Activated naive CD8-positive, alpha-beta T cell treated with anti-CD3 and anti-CD28 coated beads for 36 hours (primary cell): ENCODE measurements at regions not wholly inside any gene's neighbourhood (a gene's known extent, or its start where the extent isn't known, plus 50 kb on each side); places are given as distances from the start of the nearest gene placed in this dataset.

Experiments
- DNase-seq: peaks from one replicate; pipeline ENCODE4 v3.0.0; 2021
- H3K27ac Mint-ChIP-seq: one replicate; pipeline ENCODE4 v1.8.0; 2022; ENCODE audit warnings: mild to moderate bottlenecking, moderate library complexity, mixed read lengths
- H3K27me3 Mint-ChIP-seq: one replicate; pipeline ENCODE4 v1.8.0; 2022; ENCODE audit warnings: mild to moderate bottlenecking, mixed read lengths
- H3K36me3 Mint-ChIP-seq: one replicate; pipeline ENCODE4 v1.8.0; 2021; ENCODE audit warnings: mild to moderate bottlenecking, mixed read lengths
- H3K4me1 Mint-ChIP-seq: one replicate; pipeline ENCODE4 v1.8.0; 2021; ENCODE audit warnings: mixed read lengths
- H3K4me3 Mint-ChIP-seq: one replicate; pipeline ENCODE4 v1.8.0; 2022; ENCODE audit warnings: mild to moderate bottlenecking, moderate library complexity, mixed read lengths
- H3K9me3 Mint-ChIP-seq: one replicate; pipeline ENCODE4 v1.8.0; 2022; ENCODE audit warnings: mixed read lengths

DNA sequence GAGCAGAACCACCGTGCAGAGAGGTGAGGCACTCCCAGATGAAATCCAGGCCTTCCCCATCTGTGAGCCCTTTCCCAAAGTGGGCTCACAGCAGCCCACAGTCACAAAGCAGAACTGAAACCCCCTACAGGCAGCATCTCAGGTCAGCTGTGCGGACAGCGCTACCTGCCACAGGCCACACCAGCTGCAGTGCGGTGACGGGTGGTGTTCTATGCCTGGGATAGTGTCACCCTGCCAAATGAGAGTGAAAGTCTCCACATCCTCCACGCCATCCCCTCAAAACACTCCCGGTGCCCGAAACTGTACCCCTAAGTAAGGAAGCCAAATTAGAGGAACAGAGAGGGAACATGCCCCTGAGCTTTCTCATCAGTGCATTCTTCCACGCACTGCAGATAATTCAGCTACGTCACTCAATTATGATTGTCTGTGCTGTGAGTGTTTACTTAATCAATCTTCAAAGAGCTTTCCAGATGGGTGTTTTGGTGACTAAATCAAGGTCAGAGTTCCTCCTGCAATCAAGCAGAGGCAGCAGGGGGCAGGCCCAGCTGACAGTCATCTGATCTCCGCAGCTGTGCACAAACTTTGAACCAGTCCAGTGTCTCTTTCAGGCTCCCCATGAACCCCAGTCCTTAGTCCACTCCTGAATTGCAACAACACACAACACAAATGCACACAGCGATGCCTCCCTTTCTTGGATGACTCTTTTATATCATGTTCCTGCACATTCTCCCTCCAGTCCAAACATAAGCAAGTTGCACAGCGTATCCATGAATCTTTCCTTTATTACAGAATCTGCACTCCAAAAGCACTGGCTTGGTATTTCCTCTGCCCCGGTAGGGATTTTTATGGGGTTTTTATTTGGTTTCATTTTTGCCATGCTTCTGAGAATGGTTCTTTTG is 150.0 kb downstream of the TOMM20 start:
- peak; percentile 60 for DNase-seq
- Mint-ChIP-seq H3K4me1 (peaks cover 68% of the 10 kb centered on the region), H3K27ac (peak overlapping the region; percentile 93), H3K36me3 (peaks cover 18% of the 10 kb centered on the region), H3K4me3 (peak overlapping the region; percentile 68), H3K27me3 (no peaks in the 10 kb centered on the region), H3K9me3 (peaks cover 1% of the 10 kb centered on the region)

DNA sequence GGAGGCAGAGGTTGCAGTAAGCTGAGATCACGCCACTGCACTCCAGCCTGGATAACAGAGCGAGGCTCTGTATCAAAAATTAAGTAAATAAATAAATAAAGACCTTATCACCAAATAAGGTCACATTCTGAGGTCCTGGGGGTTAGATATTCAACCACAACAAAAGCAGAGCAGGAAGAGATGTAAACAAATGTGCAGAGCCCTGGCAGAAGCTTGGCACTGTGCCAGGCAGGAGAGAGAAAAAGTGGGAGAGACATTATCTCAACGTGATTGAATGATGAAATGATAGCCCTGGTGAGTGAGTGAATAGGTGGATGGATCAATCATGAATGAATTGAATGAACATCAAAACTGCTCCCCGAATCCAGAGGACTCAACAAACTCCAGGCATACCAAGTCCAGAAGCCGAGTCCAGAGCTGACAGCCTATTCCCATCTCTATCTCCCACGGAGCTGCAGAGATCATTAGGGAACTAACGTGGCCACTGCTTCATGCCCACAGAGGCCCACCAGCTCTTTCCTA is 150.7 kb downstream of the TOMM20 start:
- Mint-ChIP-seq H3K27ac (peak overlapping the region; percentile 93), H3K27me3 (no peaks in the 10 kb centered on the region), H3K9me3 (peaks cover 1% of the 10 kb centered on the region), H3K36me3 (peaks cover 18% of the 10 kb centered on the region), H3K4me1 (peaks cover 71% of the 10 kb centered on the region), H3K4me3 (no peak overlapping the region)
- no peak for DNase-seq

DNA sequence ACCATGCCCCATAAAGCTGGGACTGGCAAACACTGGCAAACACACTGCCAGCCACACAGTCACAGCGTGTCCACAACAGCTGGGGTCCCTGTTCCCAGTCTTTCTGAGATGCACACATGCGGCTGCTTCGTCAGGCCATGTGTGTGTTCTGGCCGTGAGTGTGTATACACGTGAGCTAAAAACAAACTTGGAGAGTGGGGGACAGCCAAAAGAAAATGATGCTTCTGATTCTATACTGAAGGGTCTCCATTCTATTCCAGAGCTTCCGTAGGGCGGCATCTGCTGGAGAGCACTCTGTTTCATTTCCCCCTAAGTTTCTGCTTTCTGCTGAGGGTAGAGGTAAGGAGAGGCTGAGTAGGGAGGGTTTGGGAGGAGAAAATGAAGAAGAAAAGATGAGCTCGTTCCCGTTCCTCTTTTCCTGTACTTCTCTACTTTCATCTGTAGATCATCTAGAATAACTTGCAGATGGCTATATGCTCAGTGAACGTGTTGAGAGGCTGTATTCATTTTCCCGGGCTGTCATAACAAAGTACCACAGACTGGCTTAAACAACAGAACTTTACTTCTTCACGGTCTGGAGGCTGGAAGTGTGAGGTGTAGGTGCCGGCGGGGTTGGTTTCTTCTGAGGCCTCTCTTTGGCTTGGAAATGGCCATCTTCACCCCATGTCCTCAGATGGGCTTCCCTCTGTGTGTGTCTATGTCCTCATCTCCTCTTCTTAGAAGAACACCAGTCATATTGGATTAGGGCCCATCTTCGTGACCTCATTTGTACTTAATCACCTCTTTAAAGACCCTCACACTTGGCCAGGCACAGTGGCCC is 151.6 kb downstream of the TOMM20 start:
- peaks cover 75% of the 10 kb centered on the region for H3K4me1 Mint-ChIP-seq
- H3K4me3 Mint-ChIP-seq = no peak overlapping the region
- peaks cover 1% of the 10 kb centered on the region for H3K9me3 Mint-ChIP-seq
- peaks cover 18% of the 10 kb centered on the region for H3K36me3 Mint-ChIP-seq
- peak overlapping the region; percentile 60 for H3K27ac Mint-ChIP-seq
- no peak for DNase-seq
- H3K27me3 Mint-ChIP-seq = no peaks in the 10 kb centered on the region

GRCh38 chr1:234975941-234976860 is 152.4 kb downstream of the TOMM20 start:
- H3K27me3 Mint-ChIP-seq = no peaks in the 10 kb centered on the region
- H3K9me3 Mint-ChIP-seq = peaks cover 1% of the 10 kb centered on the region
- H3K4me1 Mint-ChIP-seq = peaks cover 75% of the 10 kb centered on the region
- DNase-seq = no peak
- H3K4me3 Mint-ChIP-seq = no peak overlapping the region
- peaks cover 16% of the 10 kb centered on the region for H3K36me3 Mint-ChIP-seq
- peak overlapping the region; percentile 57 for H3K27ac Mint-ChIP-seq

GRCh38 chr1:234975122-234975940 is 153.3 kb downstream of the TOMM20 start:
- no peak for DNase-seq
- Mint-ChIP-seq H3K9me3 (peaks cover 1% of the 10 kb centered on the region), H3K36me3 (peaks cover 8% of the 10 kb centered on the region), H3K27me3 (no peaks in the 10 kb centered on the region), H3K4me3 (no peak overlapping the region), H3K27ac (peak overlapping the region; percentile 57), H3K4me1 (peaks cover 75% of the 10 kb centered on the region)

DNA sequence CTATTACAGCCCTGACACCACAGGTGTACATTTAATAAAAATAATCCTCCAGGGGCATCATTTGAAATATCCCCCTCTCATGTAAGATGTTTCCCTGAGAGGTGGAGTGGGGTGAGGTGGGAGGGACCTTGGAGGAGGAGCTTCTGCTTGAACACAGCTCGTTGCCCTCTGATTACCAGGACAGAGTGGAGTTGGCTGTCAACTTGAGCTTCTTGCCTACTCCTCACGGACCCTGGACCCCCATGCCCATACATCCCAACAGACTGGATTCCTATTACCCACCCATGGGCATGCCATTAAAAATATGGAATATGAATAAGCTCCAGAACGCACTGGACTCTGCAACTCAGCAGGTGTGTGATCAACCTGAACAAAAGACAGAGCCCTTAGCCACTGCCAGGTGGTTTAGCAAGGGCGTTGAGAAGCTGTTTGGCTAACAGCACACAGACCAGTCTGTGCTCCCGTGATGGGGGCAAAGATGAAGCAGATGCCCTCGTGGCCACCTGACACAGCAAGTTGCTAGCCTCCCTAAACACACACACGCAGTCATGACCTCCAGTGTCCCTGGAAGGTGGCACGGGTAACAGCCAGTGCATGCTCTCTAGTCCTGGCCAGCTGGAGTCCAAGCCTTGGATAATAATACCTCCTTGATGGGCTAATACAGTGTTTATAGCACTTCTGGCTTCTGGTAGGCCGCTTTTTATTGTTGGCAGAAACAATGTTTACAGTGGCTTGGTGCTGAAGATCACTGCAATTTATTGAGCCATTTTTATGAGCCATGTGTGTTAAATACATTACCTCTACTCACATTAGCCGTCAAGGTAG is 155.0 kb downstream of the TOMM20 start:
- no peak overlapping the region for H3K4me3 Mint-ChIP-seq
- no peak for DNase-seq
- no peaks in the 10 kb centered on the region for H3K27me3 Mint-ChIP-seq
- no peak overlapping the region for H3K27ac Mint-ChIP-seq
- peaks cover 1% of the 10 kb centered on the region for H3K9me3 Mint-ChIP-seq
- peaks cover 67% of the 10 kb centered on the region for H3K4me1 Mint-ChIP-seq
- no peaks in the 10 kb centered on the region for H3K36me3 Mint-ChIP-seq

GRCh38 chr1:234972411-234973191 is 156.0 kb downstream of the TOMM20 start:
- no peak for DNase-seq
- peaks cover 61% of the 10 kb centered on the region for H3K4me1 Mint-ChIP-seq
- no peaks in the 10 kb centered on the region for H3K36me3 Mint-ChIP-seq
- peaks cover 2% of the 10 kb centered on the region for H3K9me3 Mint-ChIP-seq
- peak overlapping the region; percentile 84 for H3K27ac Mint-ChIP-seq
- no peaks in the 10 kb centered on the region for H3K27me3 Mint-ChIP-seq
- no peak overlapping the region for H3K4me3 Mint-ChIP-seq

DNA sequence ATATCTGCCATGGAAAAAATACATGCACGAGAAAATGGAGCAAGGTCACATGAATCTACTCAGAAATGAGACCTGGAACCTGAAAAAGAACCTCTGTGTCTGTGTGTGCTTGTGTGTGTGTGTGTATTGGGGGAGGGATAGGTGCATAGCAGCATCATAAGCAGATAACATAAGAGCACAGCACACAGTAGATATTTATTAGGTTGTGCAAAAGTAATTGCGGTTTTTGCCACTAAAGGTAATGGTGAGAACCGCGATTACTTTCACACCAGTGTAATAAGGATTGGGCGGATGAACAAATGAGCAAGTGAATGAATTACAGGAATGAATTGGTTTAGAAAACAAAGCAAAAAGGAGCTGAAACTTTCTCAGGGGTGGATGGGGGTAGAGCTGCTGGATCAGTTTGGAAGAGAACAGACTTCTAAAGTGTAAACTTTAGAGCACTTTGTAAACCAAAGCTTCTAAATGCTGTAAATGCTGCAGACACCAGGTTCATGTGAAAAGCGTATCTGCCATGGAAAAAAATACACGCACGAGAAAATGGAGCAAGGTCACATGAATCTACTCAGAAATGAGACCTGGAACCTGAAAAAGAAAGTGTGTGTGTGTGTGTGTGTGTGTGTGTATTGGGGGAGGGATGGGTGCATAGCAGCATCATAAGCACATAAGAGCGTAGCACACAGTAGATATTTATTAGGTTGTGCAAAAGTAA is 156.9 kb downstream of the TOMM20 start:
- DNase-seq = no peak
- Mint-ChIP-seq H3K36me3 (no peaks in the 10 kb centered on the region), H3K4me3 (no peak overlapping the region), H3K27me3 (no peaks in the 10 kb centered on the region), H3K27ac (peak overlapping the region; percentile 84), H3K9me3 (peaks cover 2% of the 10 kb centered on the region), H3K4me1 (peaks cover 55% of the 10 kb centered on the region)

GRCh38 chr1:234970731-234971476 is 157.7 kb downstream of the TOMM20 start:
- no peak for DNase-seq
- peaks cover 2% of the 10 kb centered on the region for H3K36me3 Mint-ChIP-seq
- no peak overlapping the region for H3K4me3 Mint-ChIP-seq
- H3K27ac Mint-ChIP-seq = peak overlapping the region; percentile 84
- H3K9me3 Mint-ChIP-seq = peaks cover 2% of the 10 kb centered on the region
- H3K4me1 Mint-ChIP-seq = peaks cover 57% of the 10 kb centered on the region
- no peaks in the 10 kb centered on the region for H3K27me3 Mint-ChIP-seq

DNA sequence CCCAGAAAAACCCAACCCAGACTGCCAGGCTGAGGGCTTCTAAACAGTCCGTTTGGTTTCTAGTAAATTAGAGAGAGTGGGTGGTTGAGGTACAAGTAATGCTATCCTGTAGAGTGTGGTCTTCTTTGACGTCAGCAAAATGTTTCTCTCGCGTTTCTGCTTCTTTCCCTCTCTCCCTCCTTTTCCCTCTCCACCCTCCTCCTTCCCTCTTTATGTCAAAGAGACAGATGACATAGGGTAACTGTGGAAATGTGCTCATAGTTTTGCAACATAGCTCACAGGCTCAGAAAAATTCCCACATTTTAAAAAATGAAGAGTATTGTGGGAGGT is 158.3 kb downstream of the TOMM20 start:
- no peak for DNase-seq
- Mint-ChIP-seq H3K4me1 (peaks cover 52% of the 10 kb centered on the region), H3K27ac (peak overlapping the region; percentile 84), H3K27me3 (no peaks in the 10 kb centered on the region), H3K36me3 (peaks cover 4% of the 10 kb centered on the region), H3K4me3 (no peak overlapping the region), H3K9me3 (peaks cover 2% of the 10 kb centered on the region)

DNA sequence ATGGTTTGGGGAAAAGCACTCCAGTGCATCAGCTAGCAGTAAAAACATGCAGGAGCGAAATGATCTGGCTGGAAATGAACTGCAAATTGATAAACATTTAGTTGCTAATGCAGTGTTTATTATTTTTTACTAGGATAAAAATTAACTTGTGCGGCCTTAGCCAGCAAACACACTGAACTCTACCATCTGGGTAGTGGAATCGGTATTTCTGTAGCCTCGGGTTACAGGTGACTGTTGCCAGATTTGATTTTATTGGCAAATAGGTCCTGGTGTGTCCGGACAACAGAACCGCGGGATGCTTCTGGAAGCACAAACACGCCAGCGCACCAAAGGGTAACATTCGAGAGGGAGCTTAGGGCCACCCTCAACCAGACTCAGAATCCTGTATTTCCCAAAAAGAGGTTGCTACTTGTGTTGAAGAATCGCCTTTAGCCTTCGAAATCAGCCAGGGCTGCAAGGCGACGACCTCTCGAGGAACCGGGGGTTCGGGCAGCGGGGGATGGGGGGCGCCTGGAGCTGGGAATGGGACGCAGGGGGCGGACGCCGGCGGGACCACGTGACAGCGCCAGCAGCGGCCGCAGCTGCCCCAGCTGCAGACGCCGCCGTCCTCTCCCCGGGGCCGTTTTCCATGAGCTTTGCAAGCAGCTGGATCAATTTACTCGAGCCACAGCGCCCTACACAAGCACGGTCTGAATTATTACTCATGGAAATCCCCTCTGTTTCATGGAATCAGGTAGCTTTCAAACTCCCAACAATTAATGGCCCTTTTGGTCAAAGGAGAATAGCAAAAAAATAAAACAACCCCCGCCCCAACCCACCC is 158.8 kb downstream of the TOMM20 start:
- H3K27me3 Mint-ChIP-seq = no peaks in the 10 kb centered on the region
- peaks cover 7% of the 10 kb centered on the region for H3K36me3 Mint-ChIP-seq
- no peak overlapping the region for H3K4me3 Mint-ChIP-seq
- peaks cover 51% of the 10 kb centered on the region for H3K4me1 Mint-ChIP-seq
- peaks cover 2% of the 10 kb centered on the region for H3K9me3 Mint-ChIP-seq
- H3K27ac Mint-ChIP-seq = no peak overlapping the region
- DNase-seq = no peak
